Limb (tissue), 2 donors: ENCODE measurements at regions not wholly inside any gene's neighbourhood (a gene's known extent, or its start where the extent isn't known, plus 50 kb on each side); places are given as distances from the start of the nearest gene placed in this dataset.

Experiments
- DNase-seq, 2 donors: peaks; one replicate each; pipeline ENCODE4 v3.0.0-alpha.2; 2016; ENCODE audit errors: extremely low spot score in 2 of 2

DNA sequence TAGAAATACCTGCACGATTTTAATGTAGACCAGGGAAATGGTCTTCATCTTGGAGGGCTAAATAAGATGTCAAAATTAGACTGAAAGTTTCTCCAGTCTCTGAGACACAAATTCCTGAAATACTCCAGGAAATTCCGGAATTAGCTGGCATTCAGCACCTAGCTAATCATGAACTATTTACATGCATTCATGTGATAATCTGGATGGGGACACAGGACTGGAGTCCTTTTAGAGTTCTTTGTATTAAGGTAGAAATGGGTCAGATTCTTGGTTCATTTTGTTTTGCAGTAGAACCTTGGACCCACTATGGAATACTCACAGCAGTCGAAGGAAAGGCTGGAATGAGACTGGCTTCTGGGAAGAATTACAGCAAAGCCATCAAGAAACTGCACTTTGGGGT, 65.3 kb upstream of the MDFIC start:
- no peak for DNase-seq

DNA sequence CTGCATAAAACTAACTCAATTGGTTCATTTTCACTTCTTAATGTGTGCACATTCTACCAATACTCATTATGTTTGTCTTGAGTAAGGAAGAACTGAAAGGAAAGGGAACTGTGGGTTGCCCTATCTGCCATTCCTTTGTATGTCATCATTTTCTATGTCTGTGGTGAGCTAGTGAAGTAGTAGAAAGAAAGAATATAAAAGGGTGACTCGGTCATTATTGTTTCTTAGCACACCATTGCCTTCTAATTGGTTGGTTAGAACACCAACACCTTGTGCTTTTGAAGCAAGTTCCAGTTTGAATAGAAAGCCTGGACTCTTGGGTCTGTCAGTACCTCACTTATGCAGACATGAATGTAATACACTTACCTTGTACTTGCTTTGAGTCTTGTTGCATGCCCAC, 64.3 kb upstream of the MDFIC start:
- DNase-seq: no peak

DNA sequence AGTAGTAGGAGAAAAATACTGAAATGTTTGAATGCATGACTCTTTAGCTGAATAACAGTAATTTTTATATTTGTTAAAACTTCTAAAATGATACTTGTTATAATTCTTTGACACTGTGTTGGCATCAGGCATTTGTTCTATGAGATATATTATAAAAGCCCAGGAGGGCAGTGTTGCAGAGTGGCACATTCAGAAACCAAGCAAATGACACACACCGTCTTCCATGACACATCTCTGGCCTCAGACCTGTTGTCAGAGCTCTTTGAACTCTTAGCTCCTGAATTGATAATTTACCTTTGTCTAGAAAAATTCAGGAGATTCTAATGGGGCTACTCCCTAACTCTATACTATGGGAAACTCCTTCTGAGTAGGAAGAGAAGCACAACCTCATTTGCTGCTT, 62.4 kb upstream of the MDFIC start:
- DNase-seq: no peak

DNA sequence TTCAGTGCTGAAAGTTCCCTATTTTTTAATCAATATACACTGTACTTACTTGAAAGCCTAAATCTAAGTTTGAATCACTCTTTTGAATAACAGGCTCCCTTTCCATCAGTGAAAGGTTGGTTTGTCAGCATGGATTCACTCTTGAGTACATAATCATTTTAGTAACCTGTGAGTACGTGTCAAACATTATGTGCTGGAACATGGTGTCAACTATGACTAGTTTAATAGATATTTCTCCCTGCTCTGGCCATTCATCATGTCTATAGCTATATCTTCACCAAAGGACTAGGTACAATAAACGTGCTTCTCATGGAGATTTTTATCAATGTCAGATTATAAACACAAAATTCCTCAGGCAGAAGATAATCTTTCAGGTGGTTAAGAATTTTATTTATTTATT, 61.7 kb upstream of the MDFIC start:
- no peak for DNase-seq

- no peak for DNase-seq
These were observed 59.5 kb upstream of the MDFIC start for GRCh38 chr7:114862406-114862805.

- no peak for DNase-seq
These were observed 57.6 kb upstream of the MDFIC start for GRCh38 chr7:114864278-114864677.

GRCh38 chr7:114865564-114865963, 56.3 kb upstream of the MDFIC start:
- no peak for DNase-seq
